ENCODE measurements at regions not wholly inside any gene's neighbourhood (a gene's known extent, or its start where the extent isn't known, plus 50 kb on each side); places are given as distances from the start of the nearest gene placed in this dataset.

DNA sequence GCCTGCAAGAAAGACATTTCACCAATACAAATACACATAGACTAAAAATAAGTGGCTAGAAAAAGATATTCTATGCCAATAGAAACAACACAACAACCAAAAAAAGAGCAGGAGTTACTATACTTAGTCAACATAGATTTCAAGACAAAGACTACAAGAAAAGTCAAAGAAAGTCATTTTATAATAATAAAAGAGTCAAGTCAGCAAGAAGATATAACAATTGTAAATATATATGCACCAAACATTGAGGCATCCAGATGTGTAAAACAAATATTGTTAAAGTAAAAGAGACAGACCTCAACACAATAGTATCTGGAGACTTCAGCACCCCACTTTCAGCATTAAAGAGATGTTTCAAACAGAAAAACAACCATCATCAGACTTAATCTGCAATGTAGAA, 104.6 kb downstream of the AMY1C start:
- no peak overlapping the region for H3K4me3 ChIP-seq (ENCODE audit: low read depth, low read length)
- TF ChIP-seq, protein P1, sequence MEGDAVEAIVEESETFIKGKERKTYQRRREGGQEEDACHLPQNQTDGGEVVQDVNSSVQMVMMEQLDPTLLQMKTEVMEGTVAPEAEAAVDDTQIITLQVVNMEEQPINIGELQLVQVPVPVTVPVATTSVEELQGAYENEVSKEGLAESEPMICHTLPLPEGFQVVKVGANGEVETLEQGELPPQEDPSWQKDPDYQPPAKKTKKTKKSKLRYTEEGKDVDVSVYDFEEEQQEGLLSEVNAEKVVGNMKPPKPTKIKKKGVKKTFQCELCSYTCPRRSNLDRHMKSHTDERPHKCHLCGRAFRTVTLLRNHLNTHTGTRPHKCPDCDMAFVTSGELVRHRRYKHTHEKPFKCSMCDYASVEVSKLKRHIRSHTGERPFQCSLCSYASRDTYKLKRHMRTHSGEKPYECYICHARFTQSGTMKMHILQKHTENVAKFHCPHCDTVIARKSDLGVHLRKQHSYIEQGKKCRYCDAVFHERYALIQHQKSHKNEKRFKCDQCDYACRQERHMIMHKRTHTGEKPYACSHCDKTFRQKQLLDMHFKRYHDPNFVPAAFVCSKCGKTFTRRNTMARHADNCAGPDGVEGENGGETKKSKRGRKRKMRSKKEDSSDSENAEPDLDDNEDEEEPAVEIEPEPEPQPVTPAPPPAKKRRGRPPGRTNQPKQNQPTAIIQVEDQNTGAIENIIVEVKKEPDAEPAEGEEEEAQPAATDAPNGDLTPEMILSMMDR (IDR thresholded peaks at IDR 0.05; ENCODE audit: low read depth, low read length) = no peak

DNA sequence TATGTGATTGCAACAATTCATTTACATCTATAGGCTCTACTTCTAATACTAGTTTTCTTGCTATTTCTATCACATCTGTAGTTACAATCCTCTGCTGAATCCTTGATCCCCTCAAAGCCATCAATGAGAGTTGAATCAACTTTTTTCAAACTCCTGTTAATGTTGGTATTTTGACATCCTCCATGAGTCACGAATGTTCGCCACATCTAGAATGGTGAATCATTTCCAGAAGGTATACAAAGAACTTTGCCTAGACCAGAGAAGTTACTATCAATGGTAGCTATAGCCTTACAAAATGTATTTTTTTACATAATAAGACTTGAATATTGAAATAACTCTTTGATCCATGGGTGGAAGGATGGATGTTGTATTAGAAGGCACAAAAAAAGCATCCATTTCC, 110.0 kb downstream of the AMY1C start:
- TF ChIP-seq, protein P1 (IDR thresholded peaks at IDR 0.05; ENCODE audit: low read depth, low read length) = no peak
- no peak overlapping the region for H3K4me3 ChIP-seq (ENCODE audit: low read depth, low read length)

DNA sequence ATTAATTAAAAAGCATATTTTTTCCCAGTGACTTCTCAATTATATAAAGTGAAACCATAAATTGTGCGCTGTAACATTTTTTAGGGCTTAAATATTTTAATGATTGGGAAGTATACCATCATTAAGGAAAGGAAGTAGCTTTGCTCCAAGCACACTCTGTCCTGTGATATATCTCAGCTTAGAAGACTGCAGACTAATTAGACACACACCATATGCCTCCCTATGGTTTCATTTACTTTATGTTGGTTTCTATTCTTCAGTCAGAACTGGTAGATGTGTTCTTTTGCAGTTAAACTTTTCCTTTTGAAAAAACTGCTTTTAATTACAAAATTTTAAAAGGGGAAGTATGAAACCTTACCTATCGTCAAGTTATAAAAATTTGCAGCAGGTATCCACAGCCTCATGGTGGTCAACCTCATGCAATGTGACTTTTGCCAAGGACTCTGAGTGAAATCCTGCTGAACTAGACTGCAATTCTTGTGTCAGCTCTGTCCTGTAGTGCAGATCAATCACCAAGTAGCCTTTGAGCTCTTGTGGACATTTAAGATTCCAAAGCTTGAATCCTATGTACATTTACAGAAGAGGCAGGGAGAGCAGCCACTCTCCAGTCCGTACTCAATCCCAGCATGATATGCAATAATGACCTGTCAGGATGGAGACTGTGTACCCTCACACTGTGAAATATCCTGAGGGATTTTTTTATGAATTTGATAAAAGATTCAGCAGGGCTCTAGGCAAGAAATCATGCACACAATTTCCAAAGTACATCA, 149.1 kb downstream of the AMY1C start:
- no peak overlapping the region for H3K4me3 ChIP-seq (ENCODE audit: low read depth, low read length)
- TF ChIP-seq, protein P1 (IDR thresholded peaks at IDR 0.05; ENCODE audit: low read depth, low read length) = no peak

DNA sequence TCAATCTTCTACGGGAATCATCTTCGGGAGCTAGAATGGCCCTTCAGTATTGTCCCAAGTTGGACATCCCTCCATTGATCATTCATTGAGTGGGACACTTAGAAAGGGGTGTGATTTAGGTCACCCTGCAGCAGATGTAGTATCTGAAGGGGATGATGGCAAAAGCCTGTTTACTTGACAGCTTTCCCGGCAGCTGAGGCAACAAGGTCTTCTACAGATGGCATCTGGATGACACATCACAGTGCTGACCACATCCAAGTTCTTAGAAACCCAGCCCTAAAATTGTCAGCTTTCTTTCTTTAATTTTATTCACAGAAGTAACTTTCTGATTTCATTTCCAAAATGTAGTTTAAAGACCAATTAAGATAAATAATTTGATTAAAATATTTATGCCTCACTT, 150.3 kb downstream of the AMY1C start:
- TF ChIP-seq, protein P1 (IDR thresholded peaks at IDR 0.05; ENCODE audit: low read depth, low read length) = no peak
- no peak overlapping the region for H3K4me3 ChIP-seq (ENCODE audit: low read depth, low read length)

DNA sequence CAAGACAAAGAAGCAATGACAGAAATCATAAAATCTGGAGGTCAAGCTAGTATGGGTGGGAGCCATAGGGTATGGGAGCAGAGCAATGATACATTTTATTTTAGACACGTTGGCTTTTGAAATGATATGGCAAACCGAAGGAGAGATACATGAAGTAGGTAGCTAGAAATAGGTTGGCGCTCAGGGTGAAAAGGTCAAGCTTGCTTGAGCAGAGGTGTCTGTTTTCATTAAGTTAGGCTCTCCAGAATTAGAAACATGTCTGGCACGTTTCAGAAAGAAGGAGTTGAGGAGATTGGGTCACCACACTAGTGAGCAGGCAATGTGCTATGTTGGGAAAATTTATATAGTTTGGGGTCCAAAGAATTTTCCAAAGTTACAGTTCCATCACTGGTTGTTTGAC, 151.4 kb downstream of the AMY1C start:
- TF ChIP-seq, protein P1 (IDR thresholded peaks at IDR 0.05; ENCODE audit: low read depth, low read length) = no peak
- no peak overlapping the region for H3K4me3 ChIP-seq (ENCODE audit: low read depth, low read length)

DNA sequence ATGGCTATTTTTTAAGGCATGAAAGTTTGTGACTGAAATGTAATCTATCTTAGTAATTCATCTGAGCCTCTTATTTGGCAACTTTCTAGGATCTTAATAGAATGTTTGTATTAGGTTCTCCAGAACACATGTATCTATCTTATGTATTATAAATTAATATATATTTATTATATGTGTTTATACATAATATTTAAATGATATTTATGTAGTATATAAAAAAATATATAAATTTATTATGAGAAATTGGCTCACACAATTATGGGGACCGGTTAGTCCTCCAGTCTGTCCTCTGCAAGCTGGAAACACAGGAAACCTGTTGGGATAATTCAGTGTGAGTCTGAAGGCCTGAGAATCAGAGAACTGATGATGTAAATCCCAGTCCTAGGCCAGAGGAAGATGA, 155.7 kb downstream of the AMY1C start:
- TF ChIP-seq, protein P1 (IDR thresholded peaks at IDR 0.05; ENCODE audit: low read depth, low read length) = no peak
- H3K4me3 ChIP-seq (ENCODE audit: low read depth, low read length) = no peak overlapping the region

DNA sequence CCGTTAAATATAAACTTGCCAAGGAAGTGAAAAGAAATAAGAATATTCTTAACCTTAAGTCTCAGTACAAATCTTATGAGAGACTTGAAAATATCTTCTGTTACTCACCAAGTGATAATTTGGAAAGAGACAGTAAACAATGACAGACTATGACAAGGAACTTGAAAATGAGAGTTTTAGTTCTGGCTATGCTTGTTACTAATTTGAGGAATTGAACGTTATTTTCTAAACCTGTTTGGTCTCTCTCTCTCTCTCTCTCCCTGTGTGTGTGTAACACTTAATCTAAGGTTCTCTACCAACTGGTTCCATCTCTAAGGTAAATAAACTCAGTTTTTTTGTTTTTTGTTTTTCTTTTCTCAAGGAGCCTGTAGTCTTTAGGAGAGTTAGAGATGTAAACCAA, 161.8 kb downstream of the AMY1C start:
- TF ChIP-seq, protein P1 (IDR thresholded peaks at IDR 0.05; ENCODE audit: low read depth, low read length) = no peak

More for the DNA sequence above, 161.8 kb downstream of the AMY1C start:
- no peak overlapping the region for H3K4me3 ChIP-seq (ENCODE audit: low read depth, low read length)
